ENCODE measurements at regions not wholly inside any gene's neighbourhood (a gene's known extent, or its start where the extent isn't known, plus 50 kb on each side); places are given as distances from the start of the nearest gene placed in this dataset.

- TF ChIP-seq CTCF (conservative IDR thresholded peaks at IDR 0.05; ENCODE audit: low read depth, low read length) = no peak
Observed at GRCh38 chr22:47380692-47381091, 618.2 kb downstream of the TBC1D22A start.

GRCh38 chr22:47379037-47379436 is 616.6 kb downstream of the TBC1D22A start:
- DNase-seq (ENCODE audit: low read depth) = no peak
- TF ChIP-seq CTCF (conservative IDR thresholded peaks at IDR 0.05; ENCODE audit: low read depth, low read length) = no peak

More at GRCh38 chr22:47380692-47381091, 618.2 kb downstream of the TBC1D22A start:
- H3K4me3 ChIP-seq (ENCODE audit: low read depth, low read length) = no peak overlapping the region
- DNase-seq (ENCODE audit: low read depth) = no peak

GRCh38 chr22:47377926-47378560 is 615.6 kb downstream of the TBC1D22A start:
- DNase-seq (ENCODE audit: low read depth) = no peak
- no peak overlapping the region for H3K4me3 ChIP-seq (ENCODE audit: low read depth, low read length)
- no peak for TF ChIP-seq CTCF (conservative IDR thresholded peaks at IDR 0.05; ENCODE audit: low read depth, low read length)

More at GRCh38 chr22:47379037-47379436, 616.6 kb downstream of the TBC1D22A start:
- H3K4me3 ChIP-seq (ENCODE audit: low read depth, low read length) = no peak overlapping the region

- TF ChIP-seq CTCF (conservative IDR thresholded peaks at IDR 0.05; ENCODE audit: low read depth, low read length) = no peak
- no peak overlapping the region for H3K4me3 ChIP-seq (ENCODE audit: low read depth, low read length)
- no peak for DNase-seq (ENCODE audit: low read depth)
Observed at GRCh38 chr22:47376901-47377505, 614.6 kb downstream of the TBC1D22A start.

GRCh38 chr22:47376322-47376700 is 613.9 kb downstream of the TBC1D22A start:
- H3K4me3 ChIP-seq (ENCODE audit: low read depth, low read length) = no peak overlapping the region
- no peak for TF ChIP-seq CTCF (conservative IDR thresholded peaks at IDR 0.05; ENCODE audit: low read depth, low read length)

GRCh38 chr22:47375621-47376321 is 613.3 kb downstream of the TBC1D22A start:
- TF ChIP-seq CTCF (conservative IDR thresholded peaks at IDR 0.05; ENCODE audit: low read depth, low read length) = no peak
- DNase-seq (ENCODE audit: low read depth) = no peak
- no peak overlapping the region for H3K4me3 ChIP-seq (ENCODE audit: low read depth, low read length)

More at GRCh38 chr22:47376322-47376700, 613.9 kb downstream of the TBC1D22A start:
- no peak for DNase-seq (ENCODE audit: low read depth)
